A673 (cell line): ENCODE measurements at regions not wholly inside any gene's neighbourhood (a gene's known extent, or its start where the extent isn't known, plus 50 kb on each side); places are given as distances from the start of the nearest gene placed in this dataset.

Source experiments
- BruUV-seq: library from RNA; stranded (reverse); fragments of 400-500 nt; replicated peaks from 2 replicates; lab custom pipeline; 2021; lab: Mats Ljungman, UMichigan
- CTCF ChIA-PET: fragments of 300-600 bp; sonication (Branson Sonifier 250); formaldehyde crosslinking; loops from one replicate; lab custom pipeline; 2022; ENCODE audit warnings: antibody characterized with exemption; lab: Charles Lee
- POLR2A ChIA-PET: fragments of 300-600 bp; sonication (Branson Sonifier 250); formaldehyde crosslinking; loops from one replicate; lab custom pipeline; 2022; ENCODE audit warnings: antibody characterized with exemption; ENCODE audit not compliant: low non-redundant PET; lab: Charles Lee
- DNase-seq: peaks from one replicate; pipeline ENCODE4 v3.0.0-alpha.2; 2015; ENCODE audit warnings: low spot score
- H3K27ac ChIP-seq: fragments of 200-600 bp; sonication (generic); 2 replicates; pipeline ENCODE4 v1.5.1; 2016; ENCODE audit warnings: mixed run types, low read depth, mild to moderate bottlenecking, mixed read lengths, antibody characterized with exemption, low read length; ENCODE audit not compliant: poor library complexity, severe bottlenecking
- H3K27me3 ChIP-seq: fragments of 200-600 bp; sonication (generic); replicated peaks from 2 replicates; pipeline ENCODE4 v1.6.1; 2017; ENCODE audit warnings: mixed run types, low read depth, mild to moderate bottlenecking, mixed read lengths, antibody characterized with exemption, low read length; ENCODE audit not compliant: insufficient read depth, poor library complexity
- H3K36me3 ChIP-seq: fragments of 200-600 bp; sonication (generic); 2 replicates; pipeline ENCODE4 v1.6.1; 2016; ENCODE audit warnings: mixed run types, mild to moderate bottlenecking, mixed read lengths, antibody characterized with exemption, low read length; ENCODE audit not compliant: insufficient read depth, poor library complexity, severe bottlenecking
- H3K4me1 ChIP-seq: fragments of 200-600 bp; sonication (generic); 2 replicates; pipeline ENCODE4 v1.6.1; 2017; ENCODE audit warnings: mixed run types, mild to moderate bottlenecking, mixed read lengths, antibody characterized with exemption, low read length; ENCODE audit not compliant: insufficient read depth, poor library complexity, severe bottlenecking
- H3K4me3 ChIP-seq: fragments of 200-600 bp; sonication (generic); 2 replicates; pipeline ENCODE4 v1.5.1; 2016; ENCODE audit warnings: low read depth, mixed run types, mild to moderate bottlenecking, mixed read lengths, low read length; ENCODE audit not compliant: poor library complexity, severe bottlenecking
- H3K9me3 ChIP-seq: fragments of 200-600 bp; sonication (generic); 2 replicates; pipeline ENCODE4 v1.6.1; 2016; ENCODE audit warnings: mixed run types, low read depth, mild to moderate bottlenecking, mixed read lengths, antibody characterized with exemption, low read length; ENCODE audit not compliant: poor library complexity, severe bottlenecking
- CTCF ChIP-seq: fragments of 300-800, 200-600 bp; sonication (generic); conservative IDR thresholded peaks from 2 replicates; pipeline ENCODE4 v1.5.1; 2017; ENCODE audit warnings: low read depth, mild to moderate bottlenecking, antibody characterized with exemption, low read length, moderate library complexity, mixed read lengths
- EZH2 ChIP-seq: fragments of 200-600 bp; sonication (generic); IDR thresholded peaks from 2 replicates; pipeline ENCODE4 v1.6.1; 2017; ENCODE audit warnings: borderline replicate concordance, low read depth, mild to moderate bottlenecking, mixed read lengths, antibody characterized with exemption, low read length; ENCODE audit not compliant: poor library complexity, severe bottlenecking
- intact Hi-C: fragments of 100-400 bp; cut with micrococcal nuclease; formaldehyde crosslinking; loops from one replicate; pipeline ENCODE4 v1.10.0; 2022; ENCODE audit not compliant: unreplicated experiment

- intact Hi-C loops: no loop called here
- POLR2A ChIA-PET: no interaction called here
Observed at GRCh38 chr22:48426466-48427380, 1401.0 kb downstream of the BRD1 start.

GRCh38 chr22:48425641-48426040 is 1402.0 kb downstream of the BRD1 start:
- CTCF ChIA-PET: no interaction called here
- H3K4me1 ChIP-seq: no peaks in the 10 kb centered on the region

More at GRCh38 chr22:48426466-48427380, 1401.0 kb downstream of the BRD1 start:
- no peaks in the 10 kb centered on the region for H3K4me1 ChIP-seq
- BruUV-seq: no TSS peak
- no peak overlapping the region for H3K4me3 ChIP-seq
- CTCF ChIA-PET: no interaction called here
- TF ChIP-seq EZH2: no peak
- TF ChIP-seq CTCF: no peak
- no peaks in the 10 kb centered on the region for H3K36me3 ChIP-seq
- DNase-seq: no peak
- H3K27ac ChIP-seq: no peak overlapping the region
- no peaks in the 10 kb centered on the region for H3K27me3 ChIP-seq
- no peaks in the 10 kb centered on the region for H3K9me3 ChIP-seq

DNA sequence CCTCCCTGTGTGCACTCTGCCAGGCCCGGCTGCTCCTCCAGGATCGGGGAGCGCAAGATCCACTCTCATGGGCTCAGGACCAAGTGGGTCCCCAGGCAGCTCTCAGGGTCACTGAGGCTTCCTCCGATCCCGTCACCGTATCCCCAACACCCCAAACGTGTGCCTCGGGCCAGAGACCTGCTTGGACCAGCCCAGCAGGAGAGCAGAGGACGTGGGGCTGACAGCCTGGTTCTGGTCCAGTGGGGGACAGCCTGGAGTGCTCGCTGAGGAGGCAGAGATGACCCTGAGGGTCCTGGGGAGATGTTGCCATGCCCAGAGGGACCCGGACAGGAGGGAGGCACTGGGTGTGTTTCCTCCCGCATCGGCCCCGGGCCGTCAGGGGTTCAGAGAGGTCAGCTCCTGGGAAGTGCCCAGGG is 1402.6 kb downstream of the BRD1 start:
- ChIA-PET POLR2A (no interaction called here), CTCF (no interaction called here)
- no peaks in the 10 kb centered on the region for H3K27me3 ChIP-seq
- no peak for TF ChIP-seq CTCF
- no peak overlapping the region for H3K27ac ChIP-seq
- intact Hi-C loops: no loop called here
- no peak overlapping the region for H3K4me3 ChIP-seq
- no peaks in the 10 kb centered on the region for H3K36me3 ChIP-seq
- no TSS peak for BruUV-seq
- no peak for DNase-seq
- no peaks in the 10 kb centered on the region for H3K9me3 ChIP-seq
- no peaks in the 10 kb centered on the region for H3K4me1 ChIP-seq

More at GRCh38 chr22:48425641-48426040, 1402.0 kb downstream of the BRD1 start:
- H3K27ac ChIP-seq: no peak overlapping the region
- TF ChIP-seq CTCF (no peak), EZH2 (no peak)
- no peaks in the 10 kb centered on the region for H3K27me3 ChIP-seq
- DNase-seq: no peak
- H3K4me3 ChIP-seq: no peak overlapping the region
- BruUV-seq: no TSS peak
- POLR2A ChIA-PET: no interaction called here
- intact Hi-C loops: no loop called here
- H3K36me3 ChIP-seq: no peaks in the 10 kb centered on the region
- no peaks in the 10 kb centered on the region for H3K9me3 ChIP-seq
